COLO668 (cell line): ENCODE measurements at regions not wholly inside any gene's neighbourhood (a gene's known extent, or its start where the extent isn't known, plus 50 kb on each side); places are given as distances from the start of the nearest gene placed in this dataset.
"Not testable (repeated sequence)": the region's sequence is repeated elsewhere in the genome, so short reads cannot be mapped to it uniquely, and the experiment has no call there.

Experiments
- DNase-seq: peaks from one replicate; lab custom pipeline; 2025; ENCODE audit not compliant: unreplicated experiment; lab: John Stamatoyannopoulos, UW

DNA sequence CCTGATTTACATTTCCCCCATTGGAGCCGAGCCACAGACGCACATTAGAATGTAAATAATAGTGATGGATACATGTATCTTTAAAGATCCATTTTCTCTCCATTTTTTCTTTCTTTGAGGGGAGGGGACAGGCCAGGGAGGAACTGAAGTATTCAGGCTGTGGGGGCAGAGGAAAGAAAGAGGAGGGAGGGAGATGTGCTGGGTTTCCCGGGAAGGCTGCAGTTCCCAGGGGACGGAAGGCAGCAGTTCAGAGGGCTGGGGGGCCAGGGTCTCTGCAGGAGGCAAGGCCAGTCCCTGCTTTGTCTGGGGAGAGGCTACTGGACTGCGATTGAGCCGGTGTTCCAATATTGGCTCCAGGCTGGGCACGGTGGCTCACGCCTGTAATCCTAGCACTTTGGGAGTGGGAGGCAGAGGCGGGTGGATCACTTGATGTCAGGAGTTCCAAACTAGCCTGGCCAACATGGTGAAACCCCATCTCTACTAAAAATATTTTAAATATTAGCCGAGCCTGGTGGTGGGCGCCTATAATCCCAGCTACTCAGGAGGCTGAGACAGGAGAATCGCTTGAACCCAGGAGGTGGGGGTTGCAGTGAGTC is 94.2 kb upstream of the LHX1 start:
- no peak for DNase-seq

DNA sequence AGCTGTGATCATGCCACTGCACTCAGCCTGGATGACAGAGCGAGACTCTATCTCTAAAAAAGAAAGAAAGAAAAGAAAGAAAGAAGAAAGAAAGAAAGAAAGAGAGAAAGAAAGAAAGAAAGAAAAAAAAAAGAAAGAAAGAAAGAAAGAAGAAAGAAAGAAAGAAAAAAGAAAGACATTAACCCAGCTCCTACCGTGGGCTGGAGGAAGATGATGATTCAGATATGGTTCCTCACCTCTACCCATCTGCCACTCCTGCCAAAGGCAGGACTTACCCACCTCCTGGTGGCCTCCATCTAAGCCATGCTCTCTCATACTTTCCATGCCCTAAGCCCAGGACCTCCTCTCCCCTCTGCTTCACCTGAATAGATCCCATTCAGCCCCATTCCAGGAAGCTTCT is 93.3 kb upstream of the LHX1 start:
- DNase-seq = no peak

DNA sequence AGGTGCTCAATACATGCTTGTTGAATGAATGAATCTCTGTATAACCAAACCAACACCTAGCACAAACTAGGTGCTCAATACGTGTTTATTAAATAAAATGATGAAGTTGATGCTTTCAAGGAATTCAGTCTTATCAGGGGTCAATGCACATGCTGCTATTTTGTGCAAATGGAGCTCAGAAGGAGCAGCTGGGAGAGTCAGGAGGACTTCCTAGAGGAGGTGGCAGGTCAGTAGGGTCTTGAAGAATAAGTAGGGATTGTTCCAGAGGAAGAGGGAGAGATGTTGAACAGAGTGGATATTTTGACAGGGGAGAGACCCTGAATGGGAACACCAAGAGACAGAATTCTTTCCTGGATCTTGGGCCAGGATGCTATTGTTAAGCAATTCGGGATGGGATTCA is 92.7 kb upstream of the LHX1 start:
- DNase-seq = no peak

DNA sequence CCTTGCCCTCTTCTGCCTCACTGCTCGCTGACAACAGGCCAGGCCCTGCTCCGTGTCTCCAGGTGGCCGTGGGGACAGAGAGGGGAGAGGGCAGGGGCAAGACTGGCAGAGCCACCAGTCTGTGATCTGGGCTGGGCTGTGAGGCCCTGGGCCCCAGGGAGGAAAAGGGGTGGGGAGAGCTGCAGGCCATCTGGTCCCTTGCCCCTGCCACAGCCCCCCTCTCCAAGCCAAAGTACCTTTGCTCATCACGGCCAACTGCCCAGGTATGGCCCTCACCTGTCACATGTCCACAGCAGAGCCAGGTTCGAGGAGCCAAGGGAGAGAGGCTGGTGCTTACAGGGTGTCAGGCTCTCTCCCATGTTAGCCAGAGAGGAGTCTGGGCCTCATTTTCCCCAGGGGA is 91.4 kb upstream of the LHX1 start:
- DNase-seq = no peak

DNA sequence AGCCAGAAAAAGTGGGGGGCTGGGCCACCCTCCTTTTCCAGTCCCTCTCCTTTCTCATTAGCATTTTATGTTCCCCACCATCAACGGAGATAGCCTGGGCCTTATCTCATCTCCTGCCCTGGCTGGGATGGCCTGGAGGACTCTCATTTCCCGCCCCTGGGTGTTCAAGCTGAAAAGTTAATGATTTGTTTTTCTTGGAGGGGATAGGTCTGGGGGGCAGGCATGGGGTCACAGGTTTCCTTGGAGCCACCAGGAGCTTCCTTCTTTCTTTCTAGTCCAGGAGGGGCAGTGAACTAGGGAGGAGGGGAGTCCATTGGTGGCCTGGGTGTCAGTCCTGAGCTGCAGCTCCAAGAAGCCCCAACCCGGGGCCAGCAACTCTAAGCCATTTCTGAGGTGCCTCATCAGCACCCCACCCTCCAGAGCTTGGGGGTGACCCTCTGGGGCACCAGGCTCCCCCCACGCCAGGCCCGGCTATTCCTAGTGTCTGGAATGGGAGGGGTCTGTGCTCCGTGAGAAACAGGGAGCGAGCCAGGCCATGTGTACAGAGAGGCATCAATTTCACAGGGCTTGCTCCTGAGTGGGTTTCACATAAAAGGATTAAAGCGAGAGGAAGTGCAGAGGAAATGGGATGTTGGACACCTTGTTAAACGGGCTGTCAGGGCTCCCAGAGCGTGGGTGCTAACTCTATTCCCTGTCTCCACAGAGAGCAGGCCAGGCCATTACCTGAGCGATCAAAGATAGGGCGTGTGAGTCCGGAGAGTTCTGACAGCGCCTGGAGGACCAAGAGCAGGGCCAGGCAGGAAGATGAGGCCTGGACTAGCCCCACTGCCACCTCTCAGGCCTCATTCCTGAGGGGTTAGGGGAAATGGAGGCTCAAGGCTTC is 90.6 kb upstream of the LHX1 start:
- no peak for DNase-seq

- DNase-seq = no peak
Measured at GRCh38 chr17:36848008-36848902, 89.0 kb upstream of the LHX1 start.

DNA sequence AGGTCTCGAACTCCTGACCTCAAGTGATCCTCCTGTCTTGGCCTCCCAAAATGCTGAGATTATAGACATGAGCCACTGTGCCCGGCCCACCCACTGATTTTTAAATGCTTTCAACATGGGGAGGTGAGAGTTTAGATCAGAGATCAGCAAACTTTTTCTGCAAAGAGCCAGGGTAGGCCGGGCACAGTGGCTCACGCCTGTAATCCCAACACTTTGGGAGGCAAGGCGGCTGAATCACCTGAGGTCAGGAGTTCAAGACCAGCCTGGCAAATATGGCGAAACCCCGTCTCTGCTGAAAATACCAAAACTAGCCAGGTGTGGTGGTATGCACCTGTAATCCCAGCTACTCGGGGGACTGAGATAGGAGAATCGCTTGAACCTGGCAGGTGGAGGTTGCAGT is 88.3 kb upstream of the LHX1 start:
- DNase-seq = not testable (repeated sequence)

- no peak for DNase-seq
Measured at GRCh38 chr17:36849871-36850348, 87.4 kb upstream of the LHX1 start.

- DNase-seq = no peak
Measured at GRCh38 chr17:36850790-36851189, 86.5 kb upstream of the LHX1 start.

DNA sequence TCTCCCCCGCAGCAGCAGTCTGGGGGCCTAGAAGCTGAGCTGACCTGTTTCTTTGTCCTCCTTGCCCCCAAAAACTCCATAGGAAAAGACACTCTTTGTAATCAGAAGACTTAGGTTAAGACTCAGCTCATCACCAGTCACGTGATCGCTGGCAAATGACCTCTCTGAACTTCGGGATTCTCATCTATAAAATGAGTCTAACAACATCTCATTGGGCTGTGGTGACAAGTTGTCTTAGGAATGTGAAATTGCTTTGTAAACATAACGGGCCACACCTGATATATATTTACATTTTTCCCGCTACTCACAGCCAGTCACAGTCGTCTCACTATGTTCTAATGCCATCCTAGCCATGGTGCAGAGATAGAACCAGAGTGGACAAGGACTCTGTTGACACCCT is 86.0 kb upstream of the LHX1 start:
- DNase-seq = no peak

DNA sequence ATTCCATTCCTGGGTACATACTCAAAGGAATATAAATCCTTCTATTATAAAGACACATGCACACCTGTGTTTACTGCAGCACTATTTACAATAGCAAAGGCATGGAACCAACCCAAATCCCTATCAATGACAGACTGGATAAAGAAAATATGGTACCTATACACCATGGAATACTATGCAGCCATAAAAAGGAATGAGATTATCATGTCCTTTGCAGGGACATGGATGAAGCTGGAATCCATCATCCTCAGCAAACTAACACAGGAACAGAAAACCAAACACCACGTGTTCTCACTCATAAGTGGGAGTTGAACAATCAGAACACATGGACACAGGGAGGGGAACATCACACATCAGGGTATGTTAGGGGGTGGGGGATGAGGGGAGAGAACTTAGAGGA is 84.8 kb upstream of the LHX1 start:
- DNase-seq = not testable (repeated sequence)

DNA sequence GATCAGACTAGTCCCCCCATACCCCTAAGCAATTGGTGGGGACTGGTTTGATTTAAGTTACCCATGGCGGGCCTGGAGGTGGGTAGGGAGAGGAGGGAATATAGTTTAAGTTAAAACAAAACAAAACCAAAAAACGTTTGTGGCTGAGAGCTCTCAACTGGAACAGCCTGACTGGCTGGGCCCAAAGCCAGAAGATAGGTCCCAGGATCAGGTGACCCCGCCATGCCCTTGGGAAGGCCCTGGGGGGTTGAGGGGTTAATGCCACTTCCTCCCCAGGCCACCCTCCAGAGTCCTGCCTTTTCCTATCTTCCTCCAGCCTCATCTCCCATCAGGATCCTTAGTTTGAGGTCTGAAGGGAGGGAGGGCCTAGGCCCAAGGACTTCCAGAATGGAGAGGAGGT is 82.3 kb upstream of the LHX1 start:
- no peak for DNase-seq

DNA sequence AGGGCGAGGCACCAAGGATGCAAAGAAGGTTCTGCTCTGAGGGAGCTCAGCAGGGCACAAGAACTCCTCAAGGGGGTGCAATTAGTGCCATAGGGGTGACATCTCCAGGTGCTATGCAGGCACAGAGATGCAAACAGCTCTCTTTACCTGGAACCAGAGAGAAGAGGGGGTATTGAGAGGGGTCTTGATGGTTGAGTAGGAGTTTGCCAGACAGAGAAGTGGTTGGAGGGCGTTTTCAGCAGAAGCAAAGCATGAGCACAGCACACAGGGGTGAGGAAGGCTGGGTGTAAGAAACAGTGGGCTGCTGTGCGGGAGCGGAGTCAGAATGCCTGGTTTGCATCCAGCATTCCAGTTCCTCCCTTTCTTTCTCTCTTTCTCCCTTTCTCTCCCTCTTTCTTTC is 81.8 kb upstream of the LHX1 start:
- DNase-seq = no peak

- DNase-seq = no peak
Measured at GRCh38 chr17:36856222-36856621, 81.1 kb upstream of the LHX1 start.

DNA sequence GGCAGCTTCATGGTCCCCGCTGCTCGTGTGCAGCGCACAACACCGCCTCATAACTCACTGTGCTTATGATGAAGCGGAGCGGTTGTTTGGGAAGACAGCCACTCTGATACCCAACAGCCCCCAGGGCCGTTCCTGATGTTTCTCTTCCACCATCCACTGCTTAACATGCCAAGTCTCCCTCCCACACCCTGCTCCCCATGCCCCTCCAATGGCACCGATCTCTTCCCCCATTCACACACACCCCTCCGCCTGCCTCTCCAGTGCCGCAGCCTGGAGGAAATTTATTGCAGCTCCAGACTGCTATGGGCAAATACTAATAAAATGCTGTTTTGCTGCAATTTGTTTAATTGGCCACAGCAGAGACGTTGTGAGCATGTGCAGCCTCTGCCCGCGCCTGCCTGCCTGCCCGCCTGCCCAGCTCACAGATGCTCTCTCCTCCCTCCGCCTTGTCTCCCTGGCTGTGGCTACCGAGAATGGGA is 80.3 kb upstream of the LHX1 start:
- no peak for DNase-seq

GRCh38 chr17:36857698-36858097 is 79.6 kb upstream of the LHX1 start:
- no peak for DNase-seq

GRCh38 chr17:36858119-36859002 is 78.9 kb upstream of the LHX1 start:
- no peak for DNase-seq

DNA sequence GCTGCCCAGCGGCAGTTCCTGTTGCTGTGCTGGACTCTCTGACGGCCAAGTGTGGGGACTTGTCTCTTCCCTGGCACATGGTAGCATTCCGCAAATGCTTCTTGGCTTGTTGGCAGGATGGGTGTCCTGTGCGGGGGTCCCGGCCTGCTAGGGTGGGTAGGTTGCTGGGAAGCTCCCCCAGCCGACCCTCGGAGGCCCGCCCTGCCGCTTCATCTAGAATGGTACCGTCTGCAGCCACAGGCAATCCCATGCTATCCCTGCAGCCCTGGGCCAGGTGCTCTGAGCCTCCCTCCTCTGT is 78.3 kb upstream of the LHX1 start:
- no peak for DNase-seq

DNA sequence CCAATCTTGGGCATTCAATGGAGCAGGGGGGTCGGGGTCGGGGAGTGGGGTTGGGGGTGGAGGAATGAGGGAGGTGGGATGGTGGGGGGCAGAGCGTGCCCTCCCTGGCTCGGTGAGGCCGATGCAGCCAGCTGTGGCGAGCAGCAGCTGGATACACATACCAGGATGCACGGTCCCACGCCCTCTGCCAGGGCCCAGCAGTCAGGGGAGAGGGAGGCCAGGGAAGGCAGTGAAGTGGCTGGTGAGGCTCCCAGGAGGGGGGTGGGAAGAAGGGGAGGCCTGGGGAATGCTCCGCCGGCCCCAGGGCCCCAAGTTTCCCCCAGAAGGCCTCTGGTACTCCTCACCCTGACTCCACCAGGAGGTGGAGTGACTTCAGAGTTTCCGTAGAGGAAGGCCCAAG is 77.6 kb upstream of the LHX1 start:
- no peak for DNase-seq

DNA sequence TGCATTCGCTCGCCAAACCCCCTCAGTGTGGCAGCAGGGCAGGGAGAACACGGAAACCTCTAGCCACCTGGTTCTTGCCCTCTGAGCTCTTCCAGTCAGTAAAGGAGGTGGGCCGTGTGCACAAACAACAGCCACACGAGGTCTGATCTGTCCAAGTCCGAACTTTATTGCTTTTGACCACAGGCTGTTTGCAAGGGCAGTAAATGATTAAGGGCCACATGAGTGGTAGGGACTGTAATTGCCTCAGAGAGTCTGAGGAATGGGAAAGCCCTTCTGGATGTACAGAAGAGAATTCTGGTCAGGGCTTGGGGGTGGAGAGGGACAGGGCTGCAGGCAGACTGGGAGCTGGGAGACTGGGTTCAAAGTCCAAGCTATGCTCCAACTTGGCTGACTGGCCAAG is 75.7 kb upstream of the LHX1 start:
- no peak for DNase-seq
